Thoracic aorta (tissue), 2 donors: ENCODE measurements at regions not wholly inside any gene's neighbourhood (a gene's known extent, or its start where the extent isn't known, plus 50 kb on each side); places are given as distances from the start of the nearest gene placed in this dataset.
A peak's percentile ranks its signal among the peaks of the same experiment; 100 is the strongest.

Experiments used
- ATAC-seq: fragments of 150-250 bp; one replicate; pipeline ENCODE4 v1.8.0; 2017; ENCODE audit warnings: low read depth; ENCODE audit not compliant: insufficient number of reproducible peaks, low FRiP score
- DNase-seq: peaks from one replicate; pipeline ENCODE4 v3.0.0-alpha.2; 2020; ENCODE audit warnings: low spot score
- H3K27ac ChIP-seq, 2 donors: fragments of 200-600 bp; sonication (generic); 1 replicate in 1 of 2; 2 replicates in 1 of 2; pipeline ENCODE4 v1.5.1; 2016; ENCODE audit warnings: mild to moderate bottlenecking in 2 of 2, moderate library complexity in 2 of 2
- H3K27me3 ChIP-seq: fragments of 200-600 bp; sonication (generic); replicated peaks from 2 replicates; pipeline ENCODE4 v1.6.0; 2016; ENCODE audit warnings: mild to moderate bottlenecking; ENCODE audit not compliant: insufficient read depth
- H3K36me3 ChIP-seq: fragments of 200-600 bp; sonication (generic); one replicate; pipeline ENCODE4 v1.5.1; 2016
- H3K4me1 ChIP-seq, 2 donors: fragments of 200-600 bp; sonication (generic); 1 replicate in 1 of 2; 2 replicates in 1 of 2; pipeline versions ENCODE4 v1.5.1 to v1.6.0; 2016; ENCODE audit warnings: low read depth in 2 of 2, mild to moderate bottlenecking in 1 of 2; ENCODE audit not compliant: control insufficient read depth in 1 of 2
- H3K4me3 ChIP-seq: fragments of 200-600 bp; sonication (generic); 2 replicates; pipeline ENCODE4 v1.5.1; 2016; ENCODE audit warnings: mild to moderate bottlenecking
- H3K9me3 ChIP-seq: fragments of 200-600 bp; sonication (generic); 2 replicates; pipeline ENCODE4 v1.5.1; 2016
- CTCF ChIP-seq: fragments of 200-600 bp; sonication (generic); IDR thresholded peaks from one replicate; pipeline ENCODE4 v1.5.1; 2019; ENCODE audit warnings: antibody characterized with exemption

GRCh38 chr3:194045289-194045688, 90.7 kb upstream of the HES1 start:
- Histone ChIP-seq H3K36me3 (no peaks in the 10 kb centered on the region), H3K27ac (no peak overlapping the region), H3K4me3 (no peak overlapping the region), H3K4me1 (peaks cover 0 to 16% of the 10 kb centered on the region in 2 donors), H3K9me3 (no peaks in the 10 kb centered on the region), H3K27me3 (no peaks in the 10 kb centered on the region)
- DNase-seq, result no peak
- TF ChIP-seq CTCF, result no peak
- ATAC-seq, result no peak

- H3K27ac ChIP-seq, result no peak overlapping the region
- H3K36me3 ChIP-seq, result no peaks in the 10 kb centered on the region
- peaks cover 0 to 16% of the 10 kb centered on the region in 2 donors for H3K4me1 ChIP-seq
- no peak for ATAC-seq
- H3K27me3 ChIP-seq, result no peaks in the 10 kb centered on the region
- H3K4me3 ChIP-seq, result no peak overlapping the region
- TF ChIP-seq CTCF, result no peak
- H3K9me3 ChIP-seq, result peaks cover under 1% of the 10 kb centered on the region
- DNase-seq, result no peak
These were observed 90.0 kb upstream of the HES1 start for GRCh38 chr3:194045919-194046318.

- Histone ChIP-seq H3K4me3 (no peak overlapping the region), H3K27ac (peak overlapping the region in 1 of 2 donors; percentile 5), H3K4me1 (peaks cover 0 to 16% of the 10 kb centered on the region in 2 donors), H3K9me3 (peaks cover 7% of the 10 kb centered on the region), H3K36me3 (no peaks in the 10 kb centered on the region), H3K27me3 (no peaks in the 10 kb centered on the region)
- ATAC-seq (no peak), DNase-seq (no peak)
- no peak for TF ChIP-seq CTCF
These were observed 89.4 kb upstream of the HES1 start for GRCh38 chr3:194046531-194046930.

- H3K4me1 ChIP-seq, result peaks cover 0 to 16% of the 10 kb centered on the region in 2 donors
- H3K27ac ChIP-seq, result peak overlapping the region in 1 of 2 donors; percentile 5
- peaks cover 8% of the 10 kb centered on the region for H3K9me3 ChIP-seq
- DNase-seq, result no peak
- no peak for TF ChIP-seq CTCF
- no peak overlapping the region for H3K4me3 ChIP-seq
- no peaks in the 10 kb centered on the region for H3K27me3 ChIP-seq
- no peak for ATAC-seq
- no peaks in the 10 kb centered on the region for H3K36me3 ChIP-seq
These were observed 88.8 kb upstream of the HES1 start for GRCh38 chr3:194046995-194047645.

- DNase-seq, result no peak
- peaks cover 0 to 16% of the 10 kb centered on the region in 2 donors for H3K4me1 ChIP-seq
- no peak for ATAC-seq
These were observed 86.6 kb upstream of the HES1 start for GRCh38 chr3:194049394-194049793.

More at GRCh38 chr3:194049394-194049793, 86.6 kb upstream of the HES1 start:
- Histone ChIP-seq H3K4me3 (no peak overlapping the region), H3K27ac (no peak overlapping the region), H3K36me3 (no peaks in the 10 kb centered on the region), H3K9me3 (peaks cover 8% of the 10 kb centered on the region), H3K27me3 (no peaks in the 10 kb centered on the region)
- TF ChIP-seq CTCF, result no peak
